WTC11 (cell line): ENCODE measurements at regions not wholly inside any gene's neighbourhood (a gene's known extent, or its start where the extent isn't known, plus 50 kb on each side); places are given as distances from the start of the nearest gene placed in this dataset.

Experiments
- ATAC-seq: fragments of 200-7000 bp; cut with Tn5 transposase; 2 replicates; pipeline ENCODE4 v1.10.0; 2021; ENCODE audit warnings: mild to moderate bottlenecking, moderate library complexity
- CTCF ChIA-PET: fragments of 300-600 bp; sonication (Branson Sonifier 250); formaldehyde crosslinking; loops from one replicate; lab custom pipeline; 2021; ENCODE audit warnings: antibody characterized with exemption; lab: Charles Lee
- POLR2A ChIA-PET: fragments of 350-600 bp; sonication (Branson Sonifier 250); formaldehyde crosslinking; loops from one replicate; lab custom pipeline; 2021; ENCODE audit warnings: antibody characterized with exemption; lab: Charles Lee
- DNase-seq: peaks from one replicate; pipeline ENCODE4 v3.0.0; 2021; ENCODE audit warnings: low spot score
- H3K27ac Mint-ChIP-seq: 2 replicates; pipeline ENCODE4 v1.8.0; 2021; ENCODE audit warnings: mixed read lengths
- H3K27me3 Mint-ChIP-seq: 2 replicates; pipeline ENCODE4 v1.8.0; 2021; ENCODE audit warnings: low read depth, mild to moderate bottlenecking, moderate library complexity, mixed read lengths
- H3K36me3 Mint-ChIP-seq: 2 replicates; pipeline ENCODE4 v1.8.0; 2021; ENCODE audit warnings: mixed read lengths
- H3K4me1 Mint-ChIP-seq: 2 replicates; pipeline ENCODE4 v1.8.0; 2022; ENCODE audit warnings: mixed read lengths
- H3K4me3 Mint-ChIP-seq: 2 replicates; pipeline ENCODE4 v1.8.0; 2021; ENCODE audit warnings: mild to moderate bottlenecking, moderate library complexity, mixed read lengths
- H3K9me3 Mint-ChIP-seq: 2 replicates; pipeline ENCODE4 v1.8.0; 2021; ENCODE audit warnings: mixed read lengths
- CREB1 ChIP-seq: sonication (generic); formaldehyde crosslinking; IDR thresholded peaks from 2 replicates; pipeline ENCODE4 v1.8.0; 2023; ENCODE audit warnings: mild to moderate bottlenecking, missing genetic modification reagents
- CREM ChIP-seq: sonication (generic); formaldehyde crosslinking; IDR thresholded peaks from 2 replicates; pipeline ENCODE4 v1.8.1; 2022; ENCODE audit warnings: mild to moderate bottlenecking, missing genetic modification reagents, moderate library complexity
- FOXK1 ChIP-seq: sonication (generic); formaldehyde crosslinking; IDR thresholded peaks from 2 replicates; pipeline ENCODE4 v1.8.0; 2022; ENCODE audit warnings: mild to moderate bottlenecking, moderate library complexity, missing genetic modification reagents
- MYBL2 ChIP-seq: sonication (generic); formaldehyde crosslinking; IDR thresholded peaks from 2 replicates; pipeline ENCODE4 v1.8.1; 2023; ENCODE audit warnings: mild to moderate bottlenecking, moderate library complexity, missing genetic modification reagents
- NR3C1 ChIP-seq: sonication (generic); formaldehyde crosslinking; conservative IDR thresholded peaks from 2 replicates; pipeline ENCODE4 v1.8.1; 2023; ENCODE audit warnings: low read depth, mild to moderate bottlenecking, missing genetic modification reagents
- RORB ChIP-seq: fragments of 250-450 bp; sonication (Bioruptor Pico); IDR thresholded peaks from 2 replicates; pipeline ENCODE4 v1.9.0; 2021; ENCODE audit warnings: mild to moderate bottlenecking
- TCF7 ChIP-seq: sonication (generic); formaldehyde crosslinking; IDR thresholded peaks from 2 replicates; pipeline ENCODE4 v1.8.0; 2022; ENCODE audit warnings: mild to moderate bottlenecking, low read depth, missing genetic modification reagents, moderate library complexity
- TEAD1 ChIP-seq: sonication (generic); formaldehyde crosslinking; IDR thresholded peaks from 2 replicates; pipeline ENCODE4 v1.8.0; 2022; ENCODE audit warnings: mild to moderate bottlenecking, missing genetic modification reagents
- ZNF138 ChIP-seq: sonication (generic); formaldehyde crosslinking; conservative IDR thresholded peaks from 2 replicates; pipeline ENCODE4 v1.8.1; 2022; ENCODE audit warnings: mild to moderate bottlenecking, moderate library complexity, missing genetic modification reagents
- TF ChIP-seq, protein P1 (sequence below): sonication (generic); formaldehyde crosslinking; IDR thresholded peaks from 2 replicates; pipeline ENCODE4 v1.8.0; 2022; ENCODE audit warnings: mild to moderate bottlenecking, missing genetic modification reagents
- TF ChIP-seq, protein P2 (sequence below): sonication (generic); formaldehyde crosslinking; IDR thresholded peaks from 2 replicates; pipeline ENCODE4 v1.8.1; 2023; ENCODE audit warnings: mild to moderate bottlenecking, moderate library complexity, missing genetic modification reagents
- TF ChIP-seq, protein P3 (sequence below): sonication (generic); formaldehyde crosslinking; IDR thresholded peaks from 2 replicates; pipeline ENCODE4 v1.8.1; 2023; ENCODE audit warnings: mild to moderate bottlenecking, missing genetic modification reagents
- TF ChIP-seq, protein P4 (sequence below): sonication (generic); formaldehyde crosslinking; IDR thresholded peaks from 2 replicates; pipeline ENCODE4 v1.8.0; 2023; ENCODE audit warnings: missing genetic modification reagents, mild to moderate bottlenecking, borderline replicate concordance
- TF ChIP-seq, protein P5 (sequence below): sonication (generic); formaldehyde crosslinking; IDR thresholded peaks from 2 replicates; pipeline ENCODE4 v1.8.0; 2022; ENCODE audit warnings: missing genetic modification reagents

DNA sequence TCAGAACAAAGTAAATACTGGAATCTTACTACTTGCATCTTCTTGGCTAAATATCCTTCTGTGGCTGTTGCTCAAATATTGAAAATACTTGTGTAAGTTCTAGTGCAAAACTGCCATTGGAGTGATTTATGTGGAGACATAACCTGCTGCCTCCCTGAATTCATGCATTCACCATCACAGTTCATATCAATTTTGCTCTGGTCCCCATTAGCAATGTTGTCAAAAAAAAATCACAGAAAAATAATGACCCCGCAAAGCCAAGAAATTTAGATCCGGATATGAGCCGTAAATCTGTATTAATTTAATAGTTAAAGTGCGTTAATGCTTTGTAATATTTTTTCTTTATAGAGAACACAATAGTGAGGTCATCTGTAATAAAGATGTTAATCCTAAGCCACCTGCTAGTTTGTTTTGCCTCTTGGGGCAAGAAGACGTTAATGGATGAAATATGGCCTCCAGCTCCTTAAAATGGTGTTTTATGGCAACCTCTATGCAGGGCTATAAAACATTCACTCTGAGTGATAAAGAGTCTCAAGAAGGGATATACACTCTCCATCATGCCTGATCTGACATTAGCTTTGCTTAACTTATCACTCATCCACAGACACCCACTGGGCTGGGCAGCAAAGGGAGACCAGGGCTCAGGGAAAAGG is 255.9 kb downstream of the INSC start:
- ChIA-PET POLR2A (no interaction called here), CTCF (no interaction called here)
- Mint-ChIP-seq H3K36me3 (no peaks in the 10 kb centered on the region), H3K27ac (no peak overlapping the region), H3K9me3 (peaks cover 3% of the 10 kb centered on the region), H3K27me3 (no peaks in the 10 kb centered on the region), H3K4me1 (peaks cover 23% of the 10 kb centered on the region), H3K4me3 (no peak overlapping the region)
- ATAC-seq = no peak
- no peak for DNase-seq
- TF ChIP-seq, protein P1, sequence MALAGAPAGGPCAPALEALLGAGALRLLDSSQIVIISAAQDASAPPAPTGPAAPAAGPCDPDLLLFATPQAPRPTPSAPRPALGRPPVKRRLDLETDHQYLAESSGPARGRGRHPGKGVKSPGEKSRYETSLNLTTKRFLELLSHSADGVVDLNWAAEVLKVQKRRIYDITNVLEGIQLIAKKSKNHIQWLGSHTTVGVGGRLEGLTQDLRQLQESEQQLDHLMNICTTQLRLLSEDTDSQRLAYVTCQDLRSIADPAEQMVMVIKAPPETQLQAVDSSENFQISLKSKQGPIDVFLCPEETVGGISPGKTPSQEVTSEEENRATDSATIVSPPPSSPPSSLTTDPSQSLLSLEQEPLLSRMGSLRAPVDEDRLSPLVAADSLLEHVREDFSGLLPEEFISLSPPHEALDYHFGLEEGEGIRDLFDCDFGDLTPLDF (CRISPR knock-in tag) = no peak
- TF ChIP-seq FOXK1 (CRISPR knock-in tag) = no peak
- no peak for TF ChIP-seq CREB1
- TF ChIP-seq ZNF138 = no peak
- TF ChIP-seq RORB (CRISPR knock-in tag) = no peak
- TF ChIP-seq, protein P2, sequence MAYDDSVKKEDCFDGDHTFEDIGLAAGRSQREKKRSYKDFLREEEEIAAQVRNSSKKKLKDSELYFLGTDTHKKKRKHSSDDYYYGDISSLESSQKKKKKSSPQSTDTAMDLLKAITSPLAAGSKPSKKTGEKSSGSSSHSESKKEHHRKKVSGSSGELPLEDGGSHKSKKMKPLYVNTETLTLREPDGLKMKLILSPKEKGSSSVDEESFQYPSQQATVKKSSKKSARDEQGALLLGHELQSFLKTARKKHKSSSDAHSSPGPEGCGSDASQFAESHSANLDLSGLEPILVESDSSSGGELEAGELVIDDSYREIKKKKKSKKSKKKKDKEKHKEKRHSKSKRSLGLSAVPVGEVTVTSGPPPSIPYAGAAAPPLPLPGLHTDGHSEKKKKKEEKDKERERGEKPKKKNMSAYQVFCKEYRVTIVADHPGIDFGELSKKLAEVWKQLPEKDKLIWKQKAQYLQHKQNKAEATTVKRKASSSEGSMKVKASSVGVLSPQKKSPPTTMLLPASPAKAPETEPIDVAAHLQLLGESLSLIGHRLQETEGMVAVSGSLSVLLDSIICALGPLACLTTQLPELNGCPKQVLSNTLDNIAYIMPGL (CRISPR knock-in tag) = no peak
- no peak for TF ChIP-seq CREM
- TF ChIP-seq, protein P3, sequence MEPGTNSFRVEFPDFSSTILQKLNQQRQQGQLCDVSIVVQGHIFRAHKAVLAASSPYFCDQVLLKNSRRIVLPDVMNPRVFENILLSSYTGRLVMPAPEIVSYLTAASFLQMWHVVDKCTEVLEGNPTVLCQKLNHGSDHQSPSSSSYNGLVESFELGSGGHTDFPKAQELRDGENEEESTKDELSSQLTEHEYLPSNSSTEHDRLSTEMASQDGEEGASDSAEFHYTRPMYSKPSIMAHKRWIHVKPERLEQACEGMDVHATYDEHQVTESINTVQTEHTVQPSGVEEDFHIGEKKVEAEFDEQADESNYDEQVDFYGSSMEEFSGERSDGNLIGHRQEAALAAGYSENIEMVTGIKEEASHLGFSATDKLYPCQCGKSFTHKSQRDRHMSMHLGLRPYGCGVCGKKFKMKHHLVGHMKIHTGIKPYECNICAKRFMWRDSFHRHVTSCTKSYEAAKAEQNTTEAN (CRISPR knock-in tag) = no peak
- TF ChIP-seq NR3C1 (CRISPR knock-in tag) = no peak
- TF ChIP-seq MYBL2 (CRISPR knock-in tag) = no peak
- TF ChIP-seq, protein P4, sequence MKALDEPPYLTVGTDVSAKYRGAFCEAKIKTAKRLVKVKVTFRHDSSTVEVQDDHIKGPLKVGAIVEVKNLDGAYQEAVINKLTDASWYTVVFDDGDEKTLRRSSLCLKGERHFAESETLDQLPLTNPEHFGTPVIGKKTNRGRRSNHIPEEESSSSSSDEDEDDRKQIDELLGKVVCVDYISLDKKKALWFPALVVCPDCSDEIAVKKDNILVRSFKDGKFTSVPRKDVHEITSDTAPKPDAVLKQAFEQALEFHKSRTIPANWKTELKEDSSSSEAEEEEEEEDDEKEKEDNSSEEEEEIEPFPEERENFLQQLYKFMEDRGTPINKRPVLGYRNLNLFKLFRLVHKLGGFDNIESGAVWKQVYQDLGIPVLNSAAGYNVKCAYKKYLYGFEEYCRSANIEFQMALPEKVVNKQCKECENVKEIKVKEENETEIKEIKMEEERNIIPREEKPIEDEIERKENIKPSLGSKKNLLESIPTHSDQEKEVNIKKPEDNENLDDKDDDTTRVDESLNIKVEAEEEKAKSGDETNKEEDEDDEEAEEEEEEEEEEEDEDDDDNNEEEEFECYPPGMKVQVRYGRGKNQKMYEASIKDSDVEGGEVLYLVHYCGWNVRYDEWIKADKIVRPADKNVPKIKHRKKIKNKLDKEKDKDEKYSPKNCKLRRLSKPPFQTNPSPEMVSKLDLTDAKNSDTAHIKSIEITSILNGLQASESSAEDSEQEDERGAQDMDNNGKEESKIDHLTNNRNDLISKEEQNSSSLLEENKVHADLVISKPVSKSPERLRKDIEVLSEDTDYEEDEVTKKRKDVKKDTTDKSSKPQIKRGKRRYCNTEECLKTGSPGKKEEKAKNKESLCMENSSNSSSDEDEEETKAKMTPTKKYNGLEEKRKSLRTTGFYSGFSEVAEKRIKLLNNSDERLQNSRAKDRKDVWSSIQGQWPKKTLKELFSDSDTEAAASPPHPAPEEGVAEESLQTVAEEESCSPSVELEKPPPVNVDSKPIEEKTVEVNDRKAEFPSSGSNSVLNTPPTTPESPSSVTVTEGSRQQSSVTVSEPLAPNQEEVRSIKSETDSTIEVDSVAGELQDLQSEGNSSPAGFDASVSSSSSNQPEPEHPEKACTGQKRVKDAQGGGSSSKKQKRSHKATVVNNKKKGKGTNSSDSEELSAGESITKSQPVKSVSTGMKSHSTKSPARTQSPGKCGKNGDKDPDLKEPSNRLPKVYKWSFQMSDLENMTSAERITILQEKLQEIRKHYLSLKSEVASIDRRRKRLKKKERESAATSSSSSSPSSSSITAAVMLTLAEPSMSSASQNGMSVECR (CRISPR knock-in tag) = no peak
- no peak for TF ChIP-seq TCF7 (CRISPR knock-in tag)
- TF ChIP-seq TEAD1 = no peak
- TF ChIP-seq, protein P5, sequence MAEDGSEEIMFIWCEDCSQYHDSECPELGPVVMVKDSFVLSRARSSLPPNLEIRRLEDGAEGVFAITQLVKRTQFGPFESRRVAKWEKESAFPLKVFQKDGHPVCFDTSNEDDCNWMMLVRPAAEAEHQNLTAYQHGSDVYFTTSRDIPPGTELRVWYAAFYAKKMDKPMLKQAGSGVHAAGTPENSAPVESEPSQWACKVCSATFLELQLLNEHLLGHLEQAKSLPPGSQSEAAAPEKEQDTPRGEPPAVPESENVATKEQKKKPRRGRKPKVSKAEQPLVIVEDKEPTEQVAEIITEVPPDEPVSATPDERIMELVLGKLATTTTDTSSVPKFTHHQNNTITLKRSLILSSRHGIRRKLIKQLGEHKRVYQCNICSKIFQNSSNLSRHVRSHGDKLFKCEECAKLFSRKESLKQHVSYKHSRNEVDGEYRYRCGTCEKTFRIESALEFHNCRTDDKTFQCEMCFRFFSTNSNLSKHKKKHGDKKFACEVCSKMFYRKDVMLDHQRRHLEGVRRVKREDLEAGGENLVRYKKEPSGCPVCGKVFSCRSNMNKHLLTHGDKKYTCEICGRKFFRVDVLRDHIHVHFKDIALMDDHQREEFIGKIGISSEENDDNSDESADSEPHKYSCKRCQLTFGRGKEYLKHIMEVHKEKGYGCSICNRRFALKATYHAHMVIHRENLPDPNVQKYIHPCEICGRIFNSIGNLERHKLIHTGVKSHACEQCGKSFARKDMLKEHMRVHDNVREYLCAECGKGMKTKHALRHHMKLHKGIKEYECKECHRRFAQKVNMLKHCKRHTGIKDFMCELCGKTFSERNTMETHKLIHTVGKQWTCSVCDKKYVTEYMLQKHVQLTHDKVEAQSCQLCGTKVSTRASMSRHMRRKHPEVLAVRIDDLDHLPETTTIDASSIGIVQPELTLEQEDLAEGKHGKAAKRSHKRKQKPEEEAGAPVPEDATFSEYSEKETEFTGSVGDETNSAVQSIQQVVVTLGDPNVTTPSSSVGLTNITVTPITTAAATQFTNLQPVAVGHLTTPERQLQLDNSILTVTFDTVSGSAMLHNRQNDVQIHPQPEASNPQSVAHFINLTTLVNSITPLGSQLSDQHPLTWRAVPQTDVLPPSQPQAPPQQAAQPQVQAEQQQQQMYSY = no peak
